Astrocyte (in vitro differentiated cells and primary cell): ENCODE measurements at regions not wholly inside any gene's neighbourhood (a gene's known extent, or its start where the extent isn't known, plus 50 kb on each side); places are given as distances from the start of the nearest gene placed in this dataset.

Experiments
- DNase-seq: peaks from one replicate; pipeline ENCODE4 v3.0.0-alpha.2; 2010; ENCODE audit warnings: low read depth
- FAIRE-seq: peaks from 2 replicates; lab custom pipeline; 2011; peaks lifted over from hg19 to GRCh38; lab: Jason Lieb, UNC
- H2AFZ ChIP-seq: 2 replicates; pipeline ENCODE4 v1.6.0; 2012; ENCODE audit warnings: low read depth, low read length, inconsistent platforms
- H3K27ac ChIP-seq: 2 replicates; pipeline ENCODE4 v1.5.1; 2011; ENCODE audit warnings: low read depth, low read length, inconsistent platforms
- H3K27me3 ChIP-seq: 2 replicates; pipeline ENCODE4 v1.6.0; 2011; ENCODE audit warnings: low read length, inconsistent platforms; ENCODE audit not compliant: insufficient read depth
- H3K36me3 ChIP-seq: 2 replicates; pipeline ENCODE4 v1.5.1; 2011; ENCODE audit warnings: low read length, inconsistent platforms; ENCODE audit not compliant: insufficient read depth
- H3K4me1 ChIP-seq: 2 replicates; pipeline ENCODE4 v1.5.1; 2011; ENCODE audit warnings: low read length, inconsistent platforms; ENCODE audit not compliant: insufficient read depth
- H3K4me2 ChIP-seq: 2 replicates; pipeline ENCODE4 v1.6.0; 2012; ENCODE audit warnings: low read length, inconsistent platforms
- H3K4me3 ChIP-seq: 2 replicates; pipeline ENCODE4 v1.5.1; 2011; ENCODE audit warnings: low read depth, mild to moderate bottlenecking, low read length, inconsistent platforms; ENCODE audit not compliant: insufficient read depth
- H3K79me2 ChIP-seq: 2 replicates; pipeline ENCODE4 v1.6.0; 2012; ENCODE audit warnings: mild to moderate bottlenecking, low read length, inconsistent platforms; ENCODE audit not compliant: insufficient read depth
- H3K9ac ChIP-seq: 2 replicates; pipeline ENCODE4 v1.6.0; 2012; ENCODE audit warnings: mild to moderate bottlenecking, low read length, inconsistent platforms
- H3K9me3 ChIP-seq: 2 replicates; pipeline ENCODE4 v1.5.1; 2012; ENCODE audit warnings: low read depth, mild to moderate bottlenecking, low read length, inconsistent platforms; ENCODE audit not compliant: insufficient read depth
- H4K20me1 ChIP-seq: 2 replicates; pipeline ENCODE4 v1.6.0; 2012; ENCODE audit warnings: low read length, inconsistent platforms; ENCODE audit not compliant: insufficient read depth
- H3K27ac Mint-ChIP-seq: one replicate; pipeline ENCODE4 v1.8.0; 2021; ENCODE audit warnings: mild to moderate bottlenecking, mixed read lengths; ENCODE audit not compliant: unreplicated experiment
- H3K27me3 Mint-ChIP-seq: one replicate; pipeline ENCODE4 v1.8.0; 2021; ENCODE audit warnings: low read depth, mixed read lengths; ENCODE audit not compliant: unreplicated experiment
- H3K36me3 Mint-ChIP-seq: one replicate; pipeline ENCODE4 v1.8.0; 2021; ENCODE audit warnings: low read depth, mixed read lengths; ENCODE audit not compliant: unreplicated experiment
- H3K4me1 Mint-ChIP-seq: one replicate; pipeline ENCODE4 v1.8.0; 2021; ENCODE audit warnings: low read depth, mixed read lengths; ENCODE audit not compliant: unreplicated experiment
- H3K4me3 Mint-ChIP-seq: one replicate; pipeline ENCODE4 v1.8.0; 2021; ENCODE audit warnings: mild to moderate bottlenecking, moderate library complexity, mixed read lengths; ENCODE audit not compliant: unreplicated experiment
- H3K9me3 Mint-ChIP-seq: one replicate; pipeline ENCODE4 v1.8.0; 2021; ENCODE audit warnings: mild to moderate bottlenecking, mixed read lengths; ENCODE audit not compliant: unreplicated experiment
- CTCF ChIP-seq: IDR thresholded peaks from 2 replicates; pipeline ENCODE4 v1.5.1; 2011; ENCODE audit warnings: low read depth, mild to moderate bottlenecking, inconsistent platforms, low read length, moderate library complexity; ENCODE audit not compliant: insufficient read depth
- EZH2 ChIP-seq: IDR thresholded peaks from 2 replicates; pipeline ENCODE4 v1.6.1; 2012; ENCODE audit warnings: mild to moderate bottlenecking, low read length, inconsistent platforms; ENCODE audit not compliant: insufficient read depth

DNA sequence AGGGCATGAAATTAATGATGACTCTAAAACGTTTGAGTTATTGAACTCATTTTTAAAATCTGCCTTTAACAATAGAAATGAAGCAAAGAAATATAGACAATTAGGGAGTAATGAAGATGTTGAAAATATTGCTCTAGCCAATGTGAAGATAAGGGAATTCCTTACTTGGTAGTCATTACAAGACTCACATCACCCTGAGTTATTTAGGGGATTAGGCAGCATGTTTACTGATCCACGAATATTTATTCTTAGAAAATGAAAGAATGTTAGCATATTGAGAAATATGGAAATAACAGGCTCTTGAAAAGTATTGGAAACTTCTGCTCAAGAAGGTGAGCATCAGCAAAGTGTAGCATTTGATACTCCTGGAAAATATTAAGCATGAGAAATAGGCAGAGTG is 398.1 kb upstream of the ARPP21 start:
- no peak overlapping the region for H2AFZ ChIP-seq
- H3K4me2 ChIP-seq = peak overlapping the region; percentile 23
- no peaks in the 10 kb centered on the region for H3K27me3 ChIP-seq
- H3K27ac ChIP-seq = no peak overlapping the region
- H3K4me3 ChIP-seq = no peak overlapping the region
- H3K27me3 Mint-ChIP-seq = no peaks in the 10 kb centered on the region
- H3K36me3 ChIP-seq = no peaks in the 10 kb centered on the region
- no peaks in the 10 kb centered on the region for H4K20me1 ChIP-seq
- FAIRE-seq (no peak), DNase-seq (peak; percentile 44)
- H3K4me1 ChIP-seq = peaks cover 4% of the 10 kb centered on the region
- H3K9ac ChIP-seq = no peak overlapping the region
- no peak for TF ChIP-seq CTCF
- no peak for TF ChIP-seq EZH2
- no peaks in the 10 kb centered on the region for H3K79me2 ChIP-seq
- no peaks in the 10 kb centered on the region for H3K9me3 ChIP-seq
- H3K27ac Mint-ChIP-seq = peak overlapping the region; percentile 49
- H3K9me3 Mint-ChIP-seq = no peaks in the 10 kb centered on the region
- no peak overlapping the region for H3K4me3 Mint-ChIP-seq
- no peaks in the 10 kb centered on the region for H3K36me3 Mint-ChIP-seq
- peaks cover 5% of the 10 kb centered on the region for H3K4me1 Mint-ChIP-seq

DNA sequence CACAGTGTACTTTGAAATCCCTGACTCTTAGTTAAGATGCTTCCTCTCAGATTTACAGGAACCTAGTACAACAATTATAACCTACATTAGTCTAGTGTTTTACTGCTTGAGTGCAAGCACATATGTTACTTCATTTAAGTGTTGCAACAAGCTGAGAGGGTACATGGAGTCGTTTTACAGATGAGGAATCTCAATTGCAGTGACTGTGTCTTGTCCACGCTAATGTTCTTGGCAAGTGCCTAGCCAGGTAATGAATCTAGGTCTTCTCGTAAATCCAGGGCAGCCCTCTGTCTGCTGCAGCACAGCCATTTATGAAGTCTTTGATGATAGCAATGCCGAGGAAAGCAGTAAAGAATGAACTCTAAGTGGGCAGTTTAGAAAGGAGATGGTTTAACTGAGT is 384.4 kb upstream of the ARPP21 start:
- Mint-ChIP-seq H3K36me3 (no peaks in the 10 kb centered on the region), H3K4me1 (no peaks in the 10 kb centered on the region), H3K4me3 (no peak overlapping the region), H3K27ac (no peak overlapping the region), H3K27me3 (no peaks in the 10 kb centered on the region), H3K9me3 (peaks cover 2% of the 10 kb centered on the region)
- H3K79me2 ChIP-seq = no peaks in the 10 kb centered on the region
- no peak overlapping the region for H3K9ac ChIP-seq
- no peaks in the 10 kb centered on the region for H3K9me3 ChIP-seq
- no peak overlapping the region for H2AFZ ChIP-seq
- H3K4me1 ChIP-seq = no peaks in the 10 kb centered on the region
- TF ChIP-seq EZH2 = no peak
- no peak for TF ChIP-seq CTCF
- no peak overlapping the region for H3K27ac ChIP-seq
- H4K20me1 ChIP-seq = no peaks in the 10 kb centered on the region
- FAIRE-seq = no peak
- H3K36me3 ChIP-seq = no peaks in the 10 kb centered on the region
- no peak overlapping the region for H3K4me2 ChIP-seq
- no peak for DNase-seq
- no peaks in the 10 kb centered on the region for H3K27me3 ChIP-seq
- no peak overlapping the region for H3K4me3 ChIP-seq

DNA sequence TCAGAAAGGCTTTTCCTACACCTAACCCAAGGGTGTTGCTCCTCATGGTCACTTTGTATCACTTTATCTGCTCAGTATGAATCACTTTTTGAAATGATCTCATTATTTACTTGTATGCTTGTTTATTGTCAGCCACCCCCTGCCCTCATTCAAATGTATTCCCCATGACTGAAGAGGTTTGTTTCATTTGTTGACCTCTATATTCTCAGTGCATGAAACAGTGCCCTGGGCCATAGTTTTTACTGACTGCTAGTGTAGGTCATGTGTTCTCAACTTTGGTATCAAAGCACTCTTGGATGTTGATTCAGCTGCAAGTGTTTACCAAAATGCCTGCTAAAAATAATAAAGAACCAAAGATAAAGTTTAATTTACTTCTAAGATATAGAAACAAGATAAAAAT is 381.7 kb upstream of the ARPP21 start:
- no peaks in the 10 kb centered on the region for H3K27me3 Mint-ChIP-seq
- H3K4me3 Mint-ChIP-seq = no peak overlapping the region
- no peaks in the 10 kb centered on the region for H4K20me1 ChIP-seq
- H3K36me3 ChIP-seq = no peaks in the 10 kb centered on the region
- peaks cover 2% of the 10 kb centered on the region for H3K9me3 Mint-ChIP-seq
- no peaks in the 10 kb centered on the region for H3K36me3 Mint-ChIP-seq
- no peaks in the 10 kb centered on the region for H3K4me1 Mint-ChIP-seq
- H3K4me2 ChIP-seq = no peak overlapping the region
- no peak for FAIRE-seq
- no peak overlapping the region for H3K9ac ChIP-seq
- no peak overlapping the region for H3K27ac Mint-ChIP-seq
- no peak overlapping the region for H3K4me3 ChIP-seq
- H3K9me3 ChIP-seq = no peaks in the 10 kb centered on the region
- no peaks in the 10 kb centered on the region for H3K27me3 ChIP-seq
- H3K79me2 ChIP-seq = no peaks in the 10 kb centered on the region
- H3K4me1 ChIP-seq = no peaks in the 10 kb centered on the region
- no peak for DNase-seq
- TF ChIP-seq EZH2 (no peak), CTCF (no peak)
- H3K27ac ChIP-seq = no peak overlapping the region
- no peak overlapping the region for H2AFZ ChIP-seq
